B cell (primary cell): ENCODE measurements at regions not wholly inside any gene's neighbourhood (a gene's known extent, or its start where the extent isn't known, plus 50 kb on each side); places are given as distances from the start of the nearest gene placed in this dataset.

Experiments used
- ATAC-seq: fragments of 200-7000 bp; cut with Tn5 transposase; one replicate; pipeline ENCODE4 v1.10.0; 2021; ENCODE audit warnings: low read depth, mild to moderate bottlenecking, moderate number of reproducible peaks, moderate library complexity
- CTCF ChIA-PET: fragments of 350-600 bp; sonication (Branson Sonifier 250); formaldehyde crosslinking; loops from one replicate; lab custom pipeline; 2021; ENCODE audit warnings: antibody characterized with exemption, inconsistent platforms; lab: Charles Lee
- POLR2A ChIA-PET: fragments of 350-600 bp; sonication (Branson Sonifier 250); formaldehyde crosslinking; loops from one replicate; lab custom pipeline; 2021; ENCODE audit warnings: antibody characterized with exemption; lab: Charles Lee
- DNase-seq: peaks from one replicate; pipeline ENCODE4 v3.0.0; 2013
- H2AFZ ChIP-seq: 2 replicates; pipeline ENCODE4 v1.6.1; 2012; ENCODE audit warnings: mild to moderate bottlenecking, low read depth, low read length; ENCODE audit not compliant: insufficient read depth, poor library complexity, severe bottlenecking
- H3K27ac ChIP-seq, 2 donors: 1 replicate in 1 of 2; 2 replicates in 1 of 2; pipeline ENCODE4 v1.5.1; 2012 to 2013; ENCODE audit warnings: low read length in 2 of 2, mild to moderate bottlenecking in 2 of 2, moderate library complexity in 1 of 2
- H3K27me3 ChIP-seq, 4 experiments: fragments of 200-600 bp in 1 of 4; sonication (generic) in 1 of 4; replicated peaks in 1 of 4; 1 replicate in 2 of 4; 2 replicates in 2 of 4; pipeline versions ENCODE4 v1.6.1 to v1.7.0; 2013 to 2016; ENCODE audit warnings: low read length in 3 of 4, mild to moderate bottlenecking in 2 of 4, mixed read lengths in 1 of 4, moderate library complexity in 1 of 4; ENCODE audit not compliant: insufficient read depth in 4 of 4, control insufficient read depth in 3 of 4; ENCODE audit errors: control extremely low read depth in 1 of 4
- H3K36me3 ChIP-seq, 2 experiments: replicated peaks in 1 of 2; 1 replicate in 1 of 2; 2 replicates in 1 of 2; pipeline versions ENCODE4 v1.6.1 to v1.7.1; 2013; ENCODE audit warnings: low read length in 1 of 2; ENCODE audit not compliant: insufficient read depth in 2 of 2, control insufficient read depth in 1 of 2; ENCODE audit errors: control extremely low read depth in 1 of 2, extremely low read depth in 1 of 2
- H3K4me1 ChIP-seq, 2 donors: fragments of 200-600 bp in 1 of 2; sonication (generic) in 1 of 2; 1 replicate in 1 of 2; 2 replicates in 1 of 2; pipeline versions ENCODE4 v1.5.1 to v1.6.1; 2013 to 2017; ENCODE audit warnings: low read length in 2 of 2; ENCODE audit not compliant: control insufficient read depth in 2 of 2, insufficient read depth in 2 of 2
- H3K4me2 ChIP-seq: replicated peaks from 2 replicates; pipeline ENCODE3; 2012; ENCODE audit warnings: mild to moderate bottlenecking, low read depth, low read length; ENCODE audit not compliant: poor library complexity, severe bottlenecking
- H3K4me3 ChIP-seq, 5 experiments: fragments of 200-600 bp in 1 of 5; sonication (generic) in 1 of 5; 1 replicate in 3 of 5; 2 replicates in 2 of 5; pipeline versions ENCODE4 v1.5.1 to v1.7.0; 2011 to 2016; ENCODE audit warnings: low read length in 4 of 5, mild to moderate bottlenecking in 4 of 5, low read depth in 2 of 5, control low read depth in 1 of 5, moderate library complexity in 1 of 5; ENCODE audit not compliant: insufficient read depth in 1 of 5; ENCODE audit errors: control extremely low read depth in 1 of 5, extremely low read depth in 1 of 5
- H3K79me2 ChIP-seq: fragments of 200-600 bp; sonication (generic); one replicate; pipeline ENCODE4 v1.6.0; 2016; ENCODE audit warnings: low read length; ENCODE audit not compliant: control insufficient read depth, insufficient read depth
- H3K9ac ChIP-seq: fragments of 200-600 bp; sonication (generic); 2 replicates; pipeline ENCODE4 v1.6.1; 2017; ENCODE audit warnings: mild to moderate bottlenecking, low read length, moderate library complexity
- H3K9me3 ChIP-seq, 3 donors: one replicate each; pipeline versions ENCODE4 v1.6.1 to v1.7.1; 2013; ENCODE audit warnings: low read length in 2 of 3; ENCODE audit not compliant: control insufficient read depth in 2 of 3, insufficient read depth in 1 of 3; ENCODE audit errors: control extremely low read depth in 1 of 3
- H4K20me1 ChIP-seq: 2 replicates; pipeline ENCODE4 v1.6.0; 2012; ENCODE audit warnings: mild to moderate bottlenecking, low read length; ENCODE audit not compliant: insufficient read depth, control insufficient read depth, poor library complexity, severe bottlenecking
- H3K27ac Mint-ChIP-seq: one replicate; pipeline ENCODE4 v1.8.0; 2021; ENCODE audit warnings: mixed read lengths
- H3K27me3 Mint-ChIP-seq: one replicate; pipeline ENCODE4 v1.8.0; 2021; ENCODE audit warnings: mixed read lengths
- H3K4me1 Mint-ChIP-seq: one replicate; pipeline ENCODE4 v1.8.0; 2021; ENCODE audit warnings: mixed read lengths
- H3K4me3 Mint-ChIP-seq: one replicate; pipeline ENCODE4 v1.8.0; 2021; ENCODE audit warnings: mixed read lengths
- H3K9me3 Mint-ChIP-seq: one replicate; pipeline ENCODE4 v1.8.0; 2022; ENCODE audit warnings: mixed read lengths; ENCODE audit not compliant: insufficient read depth
- EZH2 ChIP-seq: IDR thresholded peaks from 2 replicates; pipeline ENCODE4 v1.6.1; 2012; ENCODE audit warnings: borderline replicate concordance, low read depth, mild to moderate bottlenecking, moderate library complexity, low read length; ENCODE audit not compliant: insufficient read depth, poor library complexity, severe bottlenecking
- WGBS: methylation state at CpG from one replicate; pipeline ENCODE4 v1.1.5; 2013; ENCODE audit warnings: missing lambda C conversion rate; ENCODE audit not compliant: insufficient coverage; 5-methylcytosine and 5-hydroxymethylcytosine counted together
- intact Hi-C: fragments of 100-400 bp; cut with micrococcal nuclease; formaldehyde crosslinking; loops from one replicate; pipeline ENCODE4 v1.10.0; 2022
- TF ChIP-seq, protein P1 (sequence below): fragments of 200-600 bp; IDR thresholded peaks from one replicate; pipeline ENCODE4 v1.8.0; 2022; ENCODE audit warnings: antibody characterized with exemption, mild to moderate bottlenecking

- ATAC-seq (no peak), DNase-seq (no peak)
- H3K27me3 Mint-ChIP-seq, result no peaks in the 10 kb centered on the region
- peaks cover 10% of the 10 kb centered on the region for H3K9me3 Mint-ChIP-seq
- H3K27ac ChIP-seq, result no peak overlapping the region
- no peak overlapping the region for H3K9ac ChIP-seq
- TF ChIP-seq, protein P1, sequence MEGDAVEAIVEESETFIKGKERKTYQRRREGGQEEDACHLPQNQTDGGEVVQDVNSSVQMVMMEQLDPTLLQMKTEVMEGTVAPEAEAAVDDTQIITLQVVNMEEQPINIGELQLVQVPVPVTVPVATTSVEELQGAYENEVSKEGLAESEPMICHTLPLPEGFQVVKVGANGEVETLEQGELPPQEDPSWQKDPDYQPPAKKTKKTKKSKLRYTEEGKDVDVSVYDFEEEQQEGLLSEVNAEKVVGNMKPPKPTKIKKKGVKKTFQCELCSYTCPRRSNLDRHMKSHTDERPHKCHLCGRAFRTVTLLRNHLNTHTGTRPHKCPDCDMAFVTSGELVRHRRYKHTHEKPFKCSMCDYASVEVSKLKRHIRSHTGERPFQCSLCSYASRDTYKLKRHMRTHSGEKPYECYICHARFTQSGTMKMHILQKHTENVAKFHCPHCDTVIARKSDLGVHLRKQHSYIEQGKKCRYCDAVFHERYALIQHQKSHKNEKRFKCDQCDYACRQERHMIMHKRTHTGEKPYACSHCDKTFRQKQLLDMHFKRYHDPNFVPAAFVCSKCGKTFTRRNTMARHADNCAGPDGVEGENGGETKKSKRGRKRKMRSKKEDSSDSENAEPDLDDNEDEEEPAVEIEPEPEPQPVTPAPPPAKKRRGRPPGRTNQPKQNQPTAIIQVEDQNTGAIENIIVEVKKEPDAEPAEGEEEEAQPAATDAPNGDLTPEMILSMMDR, result no peak
- TF ChIP-seq EZH2, result no peak
- H4K20me1 ChIP-seq, result no peaks in the 10 kb centered on the region
- no peaks in the 10 kb centered on the region for H3K4me1 ChIP-seq
- intact Hi-C loops, result no loop called here
- no peak overlapping the region for H3K27ac Mint-ChIP-seq
- no peak overlapping the region for H3K4me2 ChIP-seq
- H3K4me3 Mint-ChIP-seq, result no peak overlapping the region
- no peak overlapping the region for H2AFZ ChIP-seq
- H3K79me2 ChIP-seq, result no peaks in the 10 kb centered on the region
- no peak overlapping the region for H3K4me3 ChIP-seq
- no peaks in the 10 kb centered on the region for H3K4me1 Mint-ChIP-seq
- peaks cover 3 to 13% (median 12%) of the 10 kb centered on the region in 3 donors for H3K9me3 ChIP-seq
- POLR2A ChIA-PET, result no interaction called here
- CTCF ChIA-PET, result no interaction called here
- H3K27me3 ChIP-seq, result no peaks in the 10 kb centered on the region
- no peaks in the 10 kb centered on the region for H3K36me3 ChIP-seq
Observed at GRCh38 chr6:140217283-140217682, 842.8 kb upstream of the CITED2 start.

- H3K4me1 ChIP-seq, result no peaks in the 10 kb centered on the region
- CTCF ChIA-PET, result no interaction called here
Observed at GRCh38 chr6:140209775-140210174, 835.3 kb upstream of the CITED2 start.

More at GRCh38 chr6:140209775-140210174, 835.3 kb upstream of the CITED2 start:
- H3K79me2 ChIP-seq, result no peaks in the 10 kb centered on the region
- intact Hi-C loops, result no loop called here
- H3K4me3 Mint-ChIP-seq, result no peak overlapping the region
- ATAC-seq, result no peak
- H3K9ac ChIP-seq, result no peak overlapping the region
- no peak overlapping the region for H2AFZ ChIP-seq
- no peaks in the 10 kb centered on the region for H3K27me3 Mint-ChIP-seq
- DNase-seq, result no peak
- no peak overlapping the region for H3K4me3 ChIP-seq
- H3K9me3 ChIP-seq, result no peaks in the 10 kb centered on the region
- H3K4me2 ChIP-seq, result no peak overlapping the region
- TF ChIP-seq, protein P1, result no peak
- no peak for TF ChIP-seq EZH2
- POLR2A ChIA-PET, result no interaction called here
- WGBS, result 100% methylated on average over 1 of the region's 1 CpG
- no peak overlapping the region for H3K27ac ChIP-seq
- no peaks in the 10 kb centered on the region for H3K27me3 ChIP-seq
- H4K20me1 ChIP-seq, result no peaks in the 10 kb centered on the region
- H3K4me1 Mint-ChIP-seq, result no peaks in the 10 kb centered on the region
- H3K9me3 Mint-ChIP-seq, result peaks cover 2% of the 10 kb centered on the region
- H3K36me3 ChIP-seq, result no peaks in the 10 kb centered on the region
- no peak overlapping the region for H3K27ac Mint-ChIP-seq
